Esophagus muscularis mucosa (tissue), 3 donors: ENCODE measurements at regions not wholly inside any gene's neighbourhood (a gene's known extent, or its start where the extent isn't known, plus 50 kb on each side); places are given as distances from the start of the nearest gene placed in this dataset.

Source experiments
- CTCF ChIP-seq, 3 experiments: fragments of 200-600 bp in 2 of 3; fragments of 450-650 bp in 1 of 3; sonication (generic) in 2 of 3; IDR thresholded peaks; one replicate each; pipeline ENCODE4 v1.5.1; 2017 to 2019; ENCODE audit warnings: antibody characterized with exemption in 3 of 3, mild to moderate bottlenecking in 2 of 3, moderate library complexity in 1 of 3
- POLR2A ChIP-seq: fragments of 450-650 bp; IDR thresholded peaks from one replicate; pipeline ENCODE4 v1.6.1; 2017; ENCODE audit warnings: antibody characterized with exemption, moderate library complexity, mild to moderate bottlenecking, low read depth

- no peak for TF ChIP-seq POLR2A
- TF ChIP-seq CTCF (IDR thresholded peaks at IDR 0.05), result no peak
Observed at GRCh38 chr6:6508643-6509042, 79.9 kb upstream of the LY86 start.
